ENCODE measurements at regions not wholly inside any gene's neighbourhood (a gene's known extent, or its start where the extent isn't known, plus 50 kb on each side); places are given as distances from the start of the nearest gene placed in this dataset.

DNA sequence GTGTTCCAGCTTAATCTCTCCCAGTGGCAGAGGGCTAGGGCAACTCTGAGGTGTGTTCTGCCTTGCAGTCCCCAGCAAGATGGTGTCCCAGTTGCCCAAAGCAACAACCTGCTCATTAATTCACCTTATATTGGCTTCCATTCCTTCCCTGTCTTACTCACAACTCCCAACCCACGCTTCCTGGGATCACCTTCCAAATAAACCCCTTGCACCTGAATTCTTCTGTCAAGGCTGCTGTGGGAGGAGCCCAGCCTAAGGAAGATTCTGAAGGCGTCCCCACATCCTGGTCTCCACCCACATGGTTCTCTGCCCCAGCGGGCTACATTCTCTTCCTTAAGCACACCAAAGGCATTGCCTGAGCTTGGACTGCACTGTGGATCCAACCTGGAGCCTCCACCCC, 116.6 kb upstream of the MAFB start:
- TF ChIP-seq, protein P1, sequence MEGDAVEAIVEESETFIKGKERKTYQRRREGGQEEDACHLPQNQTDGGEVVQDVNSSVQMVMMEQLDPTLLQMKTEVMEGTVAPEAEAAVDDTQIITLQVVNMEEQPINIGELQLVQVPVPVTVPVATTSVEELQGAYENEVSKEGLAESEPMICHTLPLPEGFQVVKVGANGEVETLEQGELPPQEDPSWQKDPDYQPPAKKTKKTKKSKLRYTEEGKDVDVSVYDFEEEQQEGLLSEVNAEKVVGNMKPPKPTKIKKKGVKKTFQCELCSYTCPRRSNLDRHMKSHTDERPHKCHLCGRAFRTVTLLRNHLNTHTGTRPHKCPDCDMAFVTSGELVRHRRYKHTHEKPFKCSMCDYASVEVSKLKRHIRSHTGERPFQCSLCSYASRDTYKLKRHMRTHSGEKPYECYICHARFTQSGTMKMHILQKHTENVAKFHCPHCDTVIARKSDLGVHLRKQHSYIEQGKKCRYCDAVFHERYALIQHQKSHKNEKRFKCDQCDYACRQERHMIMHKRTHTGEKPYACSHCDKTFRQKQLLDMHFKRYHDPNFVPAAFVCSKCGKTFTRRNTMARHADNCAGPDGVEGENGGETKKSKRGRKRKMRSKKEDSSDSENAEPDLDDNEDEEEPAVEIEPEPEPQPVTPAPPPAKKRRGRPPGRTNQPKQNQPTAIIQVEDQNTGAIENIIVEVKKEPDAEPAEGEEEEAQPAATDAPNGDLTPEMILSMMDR (conservative IDR thresholded peaks at IDR 0.05; ENCODE audit: low read length) = no peak
- DNase-seq (ENCODE audit: low read depth) = no peak
- no peak overlapping the region for H3K4me3 ChIP-seq (ENCODE audit: low read length)

DNA sequence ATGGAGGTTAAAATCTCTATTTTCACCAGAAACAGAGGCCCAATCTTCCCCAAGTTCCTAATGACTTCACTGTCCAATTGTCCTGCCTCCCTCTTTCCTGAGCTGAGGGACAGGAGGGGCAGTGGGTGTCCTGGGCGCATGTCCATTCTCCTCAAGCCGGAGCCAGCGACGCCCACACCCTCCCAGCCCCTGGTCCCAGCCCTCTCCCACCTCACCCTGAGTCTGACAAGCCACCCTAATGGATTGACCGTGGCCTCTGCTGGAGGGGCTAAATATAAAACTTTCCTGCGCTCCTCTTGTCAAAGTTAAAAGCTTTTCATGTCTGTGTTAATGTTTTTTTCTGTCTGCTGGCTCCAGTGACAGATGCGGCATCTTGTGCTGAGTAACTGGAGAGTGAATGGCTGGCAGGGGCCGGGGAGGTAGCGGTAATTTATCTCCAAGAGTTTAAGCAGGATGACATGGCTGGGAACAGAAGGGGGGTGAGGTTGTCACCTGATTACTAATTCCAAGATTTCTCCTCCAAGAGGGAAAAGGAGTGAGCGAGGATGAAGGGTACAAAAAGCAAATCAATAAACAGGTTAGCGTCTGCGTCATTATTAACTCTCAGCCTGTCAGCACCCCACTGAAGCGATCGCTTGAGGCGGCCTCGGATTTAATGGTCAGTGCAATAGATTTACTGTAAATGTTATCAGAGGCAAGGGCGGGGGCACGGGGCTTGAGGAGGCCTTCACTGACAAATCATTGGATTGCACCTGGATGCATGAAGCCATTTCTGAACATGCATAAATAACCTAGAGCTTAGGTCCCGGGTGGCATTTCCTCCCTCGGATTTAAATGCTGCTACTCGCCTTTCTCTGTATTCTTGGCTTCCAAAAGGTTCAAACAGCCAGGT, 118.1 kb upstream of the MAFB start:
- TF ChIP-seq, protein P1 (conservative IDR thresholded peaks at IDR 0.05; ENCODE audit: low read length) = no peak
- DNase-seq (ENCODE audit: low read depth) = no peak
- H3K4me3 ChIP-seq (ENCODE audit: low read length) = no peak overlapping the region

DNA sequence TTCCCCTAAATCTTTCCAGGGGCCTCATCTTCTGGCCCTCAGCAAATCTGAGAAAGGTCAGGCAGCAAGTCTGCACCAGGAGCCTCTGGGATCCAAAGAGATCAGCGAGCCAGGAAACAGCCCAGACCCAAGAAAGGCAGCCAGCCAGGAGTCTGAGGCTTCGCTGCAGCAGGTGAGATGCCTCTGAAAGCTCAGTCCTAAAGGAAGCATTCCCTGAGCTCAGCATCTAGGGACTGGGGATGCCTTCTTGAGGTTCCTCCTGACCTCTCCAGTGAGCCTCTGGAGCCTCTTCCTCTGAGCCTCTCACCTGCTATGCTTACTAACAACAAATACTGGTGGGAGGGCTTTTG, 118.8 kb upstream of the MAFB start:
- no peak for DNase-seq (ENCODE audit: low read depth)
- TF ChIP-seq, protein P1 (conservative IDR thresholded peaks at IDR 0.05; ENCODE audit: low read length) = no peak
- H3K4me3 ChIP-seq (ENCODE audit: low read length) = no peak overlapping the region

DNA sequence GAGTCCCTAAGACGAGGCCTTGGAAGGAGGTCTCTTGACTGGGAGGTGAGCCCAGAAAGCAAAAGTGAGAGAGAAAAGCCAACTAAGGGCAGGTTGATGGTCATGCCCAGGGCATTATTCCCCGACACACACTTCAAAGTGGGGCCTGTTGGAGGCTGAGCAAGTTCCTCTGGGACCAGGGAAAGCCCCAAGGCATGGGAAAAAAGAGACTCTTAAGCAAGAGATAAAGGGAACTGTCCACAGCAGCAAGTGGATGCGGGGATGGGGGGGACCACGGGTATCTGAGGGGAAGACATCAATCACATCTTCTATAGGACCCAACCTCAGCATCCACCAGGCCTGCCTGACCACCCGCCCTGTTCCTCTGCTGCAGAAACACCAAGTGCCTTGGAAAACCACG, 119.9 kb upstream of the MAFB start:
- TF ChIP-seq, protein P1 (conservative IDR thresholded peaks at IDR 0.05; ENCODE audit: low read length) = no peak
- no peak overlapping the region for H3K4me3 ChIP-seq (ENCODE audit: low read length)
- DNase-seq (ENCODE audit: low read depth) = no peak

DNA sequence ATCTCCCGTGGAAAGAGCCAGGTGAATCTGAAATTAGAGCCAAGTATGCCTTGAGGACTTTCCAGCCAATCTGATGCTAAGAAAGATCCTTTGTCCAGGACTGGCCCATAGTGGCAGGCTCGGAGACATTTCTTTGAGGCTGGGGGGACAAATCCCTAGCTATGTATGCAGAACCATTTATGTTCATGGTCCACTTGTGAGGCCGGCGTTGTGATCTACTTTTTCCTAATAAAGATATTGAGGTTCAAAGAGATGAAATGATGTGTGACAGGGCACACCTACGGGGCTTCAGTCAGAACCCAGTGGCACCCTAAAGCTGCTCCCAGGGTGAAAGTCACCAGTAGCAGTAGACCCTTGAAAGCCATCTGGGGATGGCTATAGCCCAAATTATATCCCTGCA, 120.3 kb upstream of the MAFB start:
- H3K4me3 ChIP-seq (ENCODE audit: low read length) = no peak overlapping the region
- no peak for DNase-seq (ENCODE audit: low read depth)
- TF ChIP-seq, protein P1 (conservative IDR thresholded peaks at IDR 0.05; ENCODE audit: low read length) = no peak

DNA sequence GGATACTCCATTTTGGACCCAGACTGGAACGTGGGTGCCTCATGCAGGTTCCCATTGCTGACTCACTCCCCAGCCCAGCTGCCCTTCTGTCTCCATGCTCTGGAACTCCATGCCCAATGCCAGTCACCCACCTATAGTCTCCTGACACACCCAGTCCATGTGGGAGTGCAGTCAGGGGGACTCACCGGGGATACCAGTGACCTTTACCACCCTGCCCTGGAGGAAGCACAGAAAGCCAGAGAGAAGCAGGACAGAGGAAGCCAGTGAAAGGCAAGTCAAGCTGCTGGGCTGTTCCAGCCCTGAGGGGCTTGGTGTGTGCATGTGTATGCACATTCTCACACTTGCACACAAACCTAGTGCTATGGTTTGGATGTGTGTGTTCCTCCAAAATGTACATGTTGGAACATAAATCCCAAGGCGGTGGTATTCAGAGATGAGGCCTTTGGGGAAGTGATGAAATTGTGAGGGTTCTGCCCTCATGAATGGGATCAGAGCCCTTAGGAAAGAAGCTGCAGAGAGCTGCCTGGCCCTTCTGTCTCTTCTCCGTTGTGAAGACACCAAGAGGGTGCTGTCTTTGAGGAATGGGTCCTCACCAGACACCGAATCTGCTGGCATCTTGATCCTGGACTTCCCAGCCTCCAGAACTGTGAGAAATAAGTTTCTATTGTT, 121.4 kb upstream of the MAFB start:
- DNase-seq (ENCODE audit: low read depth) = no peak
- TF ChIP-seq, protein P1 (conservative IDR thresholded peaks at IDR 0.05; ENCODE audit: low read length) = no peak
- no peak overlapping the region for H3K4me3 ChIP-seq (ENCODE audit: low read length)

DNA sequence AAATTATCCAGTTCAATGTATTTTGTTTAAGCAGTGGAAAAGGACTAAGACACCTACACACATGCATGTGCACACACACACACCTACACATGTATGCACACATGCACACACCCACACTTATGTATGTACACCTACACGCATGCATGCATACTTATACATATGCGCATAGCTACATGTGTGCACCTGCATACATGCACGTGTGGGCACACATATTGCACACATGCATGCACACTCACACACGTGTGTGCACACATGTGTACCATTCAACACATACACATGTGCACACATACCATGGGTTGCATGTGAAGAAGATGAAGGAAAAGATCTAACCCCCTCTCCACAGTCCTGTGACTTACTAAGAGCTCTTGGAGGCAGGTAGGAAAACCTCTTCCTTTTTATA, 122.0 kb upstream of the MAFB start:
- TF ChIP-seq, protein P1 (conservative IDR thresholded peaks at IDR 0.05; ENCODE audit: low read length) = no peak
- no peak for DNase-seq (ENCODE audit: low read depth)
- no peak overlapping the region for H3K4me3 ChIP-seq (ENCODE audit: low read length)

All from AG10803 (cell line).